AG04450 (cell line): ENCODE measurements at regions not wholly inside any gene's neighbourhood (a gene's known extent, or its start where the extent isn't known, plus 50 kb on each side); places are given as distances from the start of the nearest gene placed in this dataset.

Experiments used
- CTCF ChIA-PET: fragments of 300-600, 350-600 bp; formaldehyde crosslinking; extraction: SDS; loops from one replicate; lab custom pipeline; 2022; ENCODE audit warnings: antibody characterized with exemption, inconsistent platforms; lab: Charles Lee
- POLR2A ChIA-PET: fragments of 350-600 bp; formaldehyde crosslinking; extraction: SDS; loops from one replicate; lab custom pipeline; 2021; ENCODE audit warnings: antibody characterized with exemption, inconsistent platforms; lab: Yijun Ruan, JAX
- DNase-seq: peaks from one replicate; pipeline ENCODE4 v3.0.0-alpha.2; 2011; ENCODE audit warnings: low read depth, low spot score
- H3K27ac ChIP-seq: one replicate; pipeline ENCODE4 v1.5.1; 2012; ENCODE audit warnings: low read depth, low read length, control low read depth
- H3K27me3 ChIP-seq: one replicate; pipeline ENCODE4 v1.6.0; 2012; ENCODE audit warnings: low read length; ENCODE audit not compliant: control insufficient read depth, insufficient read depth
- H3K4me3 ChIP-seq: 2 replicates; pipeline ENCODE4 v1.5.1; 2011; ENCODE audit warnings: mild to moderate bottlenecking, low read depth, low read length, control low read depth
- H3K9me3 ChIP-seq: 2 replicates; pipeline ENCODE4 v1.5.1; 2012; ENCODE audit warnings: low read length; ENCODE audit not compliant: control insufficient read depth, insufficient read depth
- TF ChIP-seq, protein P1 (sequence below): IDR thresholded peaks from 2 replicates; pipeline ENCODE4 v1.5.1; 2011; ENCODE audit warnings: low read depth, low read length, control low read depth, inconsistent platforms

GRCh38 chr6:113381959-113382358 lies 475.2 kb upstream of the MARCKS start:
- ChIA-PET POLR2A (no interaction called here), CTCF (no interaction called here)
- no peak overlapping the region for H3K27ac ChIP-seq
- no peaks in the 10 kb centered on the region for H3K9me3 ChIP-seq
- no peak for DNase-seq
- no peaks in the 10 kb centered on the region for H3K27me3 ChIP-seq
- H3K4me3 ChIP-seq = no peak overlapping the region
- TF ChIP-seq, protein P1, sequence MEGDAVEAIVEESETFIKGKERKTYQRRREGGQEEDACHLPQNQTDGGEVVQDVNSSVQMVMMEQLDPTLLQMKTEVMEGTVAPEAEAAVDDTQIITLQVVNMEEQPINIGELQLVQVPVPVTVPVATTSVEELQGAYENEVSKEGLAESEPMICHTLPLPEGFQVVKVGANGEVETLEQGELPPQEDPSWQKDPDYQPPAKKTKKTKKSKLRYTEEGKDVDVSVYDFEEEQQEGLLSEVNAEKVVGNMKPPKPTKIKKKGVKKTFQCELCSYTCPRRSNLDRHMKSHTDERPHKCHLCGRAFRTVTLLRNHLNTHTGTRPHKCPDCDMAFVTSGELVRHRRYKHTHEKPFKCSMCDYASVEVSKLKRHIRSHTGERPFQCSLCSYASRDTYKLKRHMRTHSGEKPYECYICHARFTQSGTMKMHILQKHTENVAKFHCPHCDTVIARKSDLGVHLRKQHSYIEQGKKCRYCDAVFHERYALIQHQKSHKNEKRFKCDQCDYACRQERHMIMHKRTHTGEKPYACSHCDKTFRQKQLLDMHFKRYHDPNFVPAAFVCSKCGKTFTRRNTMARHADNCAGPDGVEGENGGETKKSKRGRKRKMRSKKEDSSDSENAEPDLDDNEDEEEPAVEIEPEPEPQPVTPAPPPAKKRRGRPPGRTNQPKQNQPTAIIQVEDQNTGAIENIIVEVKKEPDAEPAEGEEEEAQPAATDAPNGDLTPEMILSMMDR = no peak

DNA sequence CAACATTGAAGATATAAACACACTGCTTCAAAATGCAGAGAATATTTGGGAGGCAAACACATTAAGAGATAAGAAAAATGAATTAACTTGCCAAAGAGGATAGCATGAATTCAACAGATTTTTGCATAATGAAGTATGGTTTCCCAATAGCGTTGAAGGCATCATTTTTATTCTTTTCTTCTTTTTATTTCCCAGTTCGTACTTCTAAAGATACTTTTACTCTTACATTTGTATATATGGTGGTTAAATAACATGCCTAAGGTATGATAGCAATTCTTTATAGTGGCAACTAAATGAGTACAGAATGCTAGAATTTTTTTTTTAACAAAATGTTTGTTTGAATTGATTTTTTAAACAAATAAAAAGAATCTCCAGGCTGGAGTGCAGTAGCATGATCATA lies 473.4 kb upstream of the MARCKS start:
- no peak overlapping the region for H3K4me3 ChIP-seq
- ChIA-PET POLR2A (no interaction called here), CTCF (no interaction called here)

GRCh38 chr6:113385020-113385431 lies 472.1 kb upstream of the MARCKS start:
- POLR2A ChIA-PET = interaction anchor here (1.0 to 1.2 kb wide), 3 partner anchors 9 to 180 kb away, joined by 3 to 9 read pairs (median 4); no protein-coding TSS in a partner anchor
- Histone ChIP-seq H3K4me3 (no peak overlapping the region), H3K27me3 (no peaks in the 10 kb centered on the region), H3K9me3 (no peaks in the 10 kb centered on the region), H3K27ac (no peak overlapping the region)
- TF ChIP-seq, protein P1 = no peak
- no peak for DNase-seq
- CTCF ChIA-PET = interaction anchor here (0.5 to 1.4 kb wide), 2 partner anchors 474 to 500 kb away, joined by 6 read pairs; no protein-coding TSS in a partner anchor

More for the DNA sequence above, 473.4 kb upstream of the MARCKS start:
- Histone ChIP-seq H3K27ac (no peak overlapping the region), H3K9me3 (no peaks in the 10 kb centered on the region), H3K27me3 (no peaks in the 10 kb centered on the region)
- TF ChIP-seq, protein P1 = no peak
- DNase-seq = no peak

- no peak for DNase-seq
- ChIA-PET POLR2A (no interaction called here), CTCF (no interaction called here)
- TF ChIP-seq, protein P1 = no peak
- H3K27ac ChIP-seq = no peak overlapping the region
- no peaks in the 10 kb centered on the region for H3K9me3 ChIP-seq
- no peak overlapping the region for H3K4me3 ChIP-seq
- no peaks in the 10 kb centered on the region for H3K27me3 ChIP-seq
These were observed 468.1 kb upstream of the MARCKS start for GRCh38 chr6:113388996-113389395.

DNA sequence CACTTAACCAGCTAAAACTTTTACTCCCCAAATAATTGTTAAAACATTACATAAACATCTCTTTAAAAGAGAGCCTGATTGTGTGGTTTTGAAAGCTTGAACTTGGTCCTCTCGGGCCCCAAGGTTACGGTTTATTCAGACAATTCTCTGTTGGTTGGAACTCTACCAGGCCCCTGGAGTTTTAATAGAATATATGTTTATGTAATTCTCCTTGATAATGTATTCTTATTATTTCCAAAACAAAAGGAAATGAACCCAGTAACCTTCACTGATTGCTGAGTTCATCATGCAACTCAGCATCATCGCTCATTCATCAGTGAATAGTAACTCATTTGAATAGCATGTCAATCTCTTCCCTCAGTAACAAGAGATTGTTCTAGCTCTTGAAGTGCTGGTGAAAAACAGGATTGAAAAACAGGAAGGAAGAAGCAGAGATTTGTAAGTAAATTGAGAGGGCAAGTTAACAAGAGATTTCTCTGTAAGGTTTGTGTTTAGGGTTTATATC lies 464.5 kb upstream of the MARCKS start:
- no peak for DNase-seq
- H3K4me3 ChIP-seq = no peak overlapping the region
- CTCF ChIA-PET = no interaction called here
- TF ChIP-seq, protein P1 = no peak
- H3K27me3 ChIP-seq = no peaks in the 10 kb centered on the region
- H3K27ac ChIP-seq = no peak overlapping the region
- POLR2A ChIA-PET = no interaction called here
- no peaks in the 10 kb centered on the region for H3K9me3 ChIP-seq
